Endothelial cell (in vitro differentiated cells): ENCODE measurements at regions not wholly inside any gene's neighbourhood (a gene's known extent, or its start where the extent isn't known, plus 50 kb on each side); places are given as distances from the start of the nearest gene placed in this dataset.

Source experiments
- DNase-seq: peaks from one replicate; pipeline ENCODE4 v3.0.0; 2021; ENCODE audit warnings: low spot score
- H3K27ac Mint-ChIP-seq: one replicate; pipeline ENCODE4 v1.8.0; 2021; ENCODE audit warnings: mixed read lengths, inconsistent platforms; ENCODE audit not compliant: unreplicated experiment
- H3K27me3 Mint-ChIP-seq: one replicate; pipeline ENCODE4 v1.8.0; 2021; ENCODE audit warnings: mild to moderate bottlenecking, moderate library complexity, mixed read lengths, inconsistent platforms; ENCODE audit not compliant: unreplicated experiment
- H3K36me3 Mint-ChIP-seq: one replicate; pipeline ENCODE4 v1.8.0; 2021; ENCODE audit warnings: mild to moderate bottlenecking, low read depth, mixed read lengths, inconsistent platforms; ENCODE audit not compliant: unreplicated experiment
- H3K4me1 Mint-ChIP-seq: one replicate; pipeline ENCODE4 v1.8.0; 2021; ENCODE audit warnings: mild to moderate bottlenecking, mixed read lengths, inconsistent platforms; ENCODE audit not compliant: unreplicated experiment
- H3K4me3 Mint-ChIP-seq: one replicate; pipeline ENCODE4 v1.8.0; 2021; ENCODE audit warnings: mild to moderate bottlenecking, mixed read lengths, inconsistent platforms; ENCODE audit not compliant: unreplicated experiment
- H3K9me3 Mint-ChIP-seq: one replicate; pipeline ENCODE4 v1.8.0; 2021; ENCODE audit warnings: mixed read lengths, inconsistent platforms; ENCODE audit not compliant: unreplicated experiment
- CTCF ChIP-seq: fragments of 200-600 bp; sonication (generic); IDR thresholded peaks from one replicate; pipeline ENCODE4 v1.5.0; 2021; ENCODE audit warnings: antibody characterized with exemption; ENCODE audit not compliant: unreplicated experiment

GRCh38 chr3:148642214-148642613, 55.5 kb upstream of the AGTR1 start:
- Mint-ChIP-seq H3K9me3 (no peaks in the 10 kb centered on the region), H3K27me3 (no peaks in the 10 kb centered on the region), H3K4me1 (peaks cover 6% of the 10 kb centered on the region), H3K4me3 (no peak overlapping the region), H3K36me3 (no peaks in the 10 kb centered on the region), H3K27ac (no peak overlapping the region)
- DNase-seq, result no peak
- no peak for TF ChIP-seq CTCF

- no peak for DNase-seq
- Mint-ChIP-seq H3K4me1 (peaks cover 6% of the 10 kb centered on the region), H3K27ac (no peak overlapping the region), H3K36me3 (no peaks in the 10 kb centered on the region), H3K4me3 (no peak overlapping the region), H3K27me3 (no peaks in the 10 kb centered on the region), H3K9me3 (no peaks in the 10 kb centered on the region)
- TF ChIP-seq CTCF, result no peak
These were observed 55.1 kb upstream of the AGTR1 start for GRCh38 chr3:148642616-148643015.

GRCh38 chr3:148643389-148643840, 54.3 kb upstream of the AGTR1 start:
- no peak overlapping the region for H3K4me3 Mint-ChIP-seq
- no peaks in the 10 kb centered on the region for H3K36me3 Mint-ChIP-seq
- H3K9me3 Mint-ChIP-seq, result no peaks in the 10 kb centered on the region
- H3K4me1 Mint-ChIP-seq, result peaks cover 6% of the 10 kb centered on the region
- H3K27me3 Mint-ChIP-seq, result no peaks in the 10 kb centered on the region
- no peak overlapping the region for H3K27ac Mint-ChIP-seq
- no peak for TF ChIP-seq CTCF
- DNase-seq, result no peak

GRCh38 chr3:148646126-148646665, 51.5 kb upstream of the AGTR1 start:
- no peak for DNase-seq
- H3K27ac Mint-ChIP-seq, result no peak overlapping the region
- no peak overlapping the region for H3K4me3 Mint-ChIP-seq
- no peaks in the 10 kb centered on the region for H3K36me3 Mint-ChIP-seq
- no peak for TF ChIP-seq CTCF
- H3K4me1 Mint-ChIP-seq, result peaks cover 6% of the 10 kb centered on the region
- H3K9me3 Mint-ChIP-seq, result no peaks in the 10 kb centered on the region
- H3K27me3 Mint-ChIP-seq, result no peaks in the 10 kb centered on the region
